GM21515 (cell line): ENCODE measurements at regions not wholly inside any gene's neighbourhood (a gene's known extent, or its start where the extent isn't known, plus 50 kb on each side); places are given as distances from the start of the nearest gene placed in this dataset.
"Not testable (repeated sequence)": the region's sequence is repeated elsewhere in the genome, so short reads cannot be mapped to it uniquely, and the experiment has no call there.

Source experiments
- ATAC-seq: cut with Tn5 transposase; IDR thresholded peaks from one replicate; pipeline ENCODE4 v1.9.1; 2021; ENCODE audit not compliant: unreplicated experiment

DNA sequence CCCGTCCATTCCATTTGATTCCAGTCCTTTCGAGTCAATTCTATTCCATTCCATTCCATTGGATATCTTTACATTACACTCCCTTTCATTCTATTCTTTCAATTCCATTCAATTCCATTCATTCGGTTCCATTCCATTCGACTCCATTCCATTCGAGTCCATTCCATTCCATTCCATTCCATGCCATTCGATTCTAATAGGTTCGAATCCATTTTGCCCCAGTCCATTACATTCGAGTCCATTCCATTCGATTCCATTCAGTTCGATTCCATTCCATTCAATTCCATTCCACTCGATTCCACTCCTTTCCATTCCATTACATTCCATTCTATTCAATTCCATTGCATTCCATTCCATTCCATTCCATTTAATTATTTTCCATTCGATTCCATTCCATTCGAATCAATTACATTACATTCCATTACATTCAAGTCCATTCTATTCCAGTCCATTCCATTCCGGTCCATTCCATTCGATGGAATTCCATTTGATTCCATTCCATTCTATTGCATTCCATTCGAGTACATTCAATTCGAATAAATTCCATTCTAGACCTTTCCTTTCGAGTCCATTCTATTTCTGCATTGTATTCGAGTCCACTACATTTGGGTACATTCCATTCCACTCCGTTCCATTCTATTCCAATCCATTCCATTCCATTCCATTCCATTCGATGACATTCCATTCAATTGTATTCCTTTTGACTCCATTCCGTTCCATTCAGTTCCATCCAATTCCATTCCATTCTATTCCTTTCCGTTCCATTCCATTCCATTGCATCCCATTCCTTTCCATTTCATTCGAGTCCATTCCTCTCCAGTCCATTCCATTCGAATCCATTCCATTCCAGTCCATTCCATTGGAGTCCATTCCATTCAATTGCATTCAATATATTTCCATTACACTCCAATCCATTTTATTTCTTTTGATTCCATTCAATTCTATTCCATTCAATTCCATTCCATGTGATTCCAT, 2604.8 kb upstream of the TPTE start:
- ATAC-seq = no peak

DNA sequence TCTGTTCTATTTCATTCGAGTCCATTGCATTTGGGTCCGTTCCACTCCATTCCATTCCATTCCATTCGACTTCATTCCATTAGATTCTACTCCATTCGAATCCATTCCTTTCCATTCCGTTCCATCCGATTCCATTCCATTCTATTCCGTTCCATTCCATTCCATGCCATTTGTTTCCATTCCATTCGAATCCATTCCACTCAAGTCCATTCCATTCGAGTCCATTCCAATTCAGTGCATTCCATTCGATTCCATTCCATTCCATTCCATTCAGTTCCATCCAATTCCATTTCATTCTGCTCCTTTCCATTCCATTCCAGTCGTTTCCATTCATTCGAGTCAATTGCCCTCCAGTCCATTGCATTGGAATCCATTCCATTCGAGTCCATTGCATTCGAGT, 2603.7 kb upstream of the TPTE start:
- ATAC-seq = no peak

- peak; percentile 82 for ATAC-seq
Observed at GRCh38 chr21:7925918-7926582, 2595.3 kb upstream of the TPTE start.

DNA sequence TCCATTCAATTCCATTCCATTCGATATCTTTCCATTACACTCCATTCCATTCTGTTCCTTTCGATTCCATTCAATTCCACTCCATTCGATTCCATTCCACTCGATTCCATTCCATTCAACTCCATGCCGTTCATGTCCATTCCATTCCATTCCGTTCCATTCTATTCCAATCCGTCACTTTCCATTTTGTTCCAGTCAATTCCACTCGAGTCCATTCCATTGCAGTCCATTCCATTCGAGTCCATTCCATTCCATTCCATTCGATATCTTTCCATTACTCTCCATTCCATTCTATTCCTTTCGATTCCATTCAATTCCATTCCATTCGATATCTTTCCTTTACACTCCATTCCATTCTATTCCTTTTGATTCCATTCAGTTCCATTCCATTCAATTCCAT, 2592.9 kb upstream of the TPTE start:
- not testable (repeated sequence) for ATAC-seq

DNA sequence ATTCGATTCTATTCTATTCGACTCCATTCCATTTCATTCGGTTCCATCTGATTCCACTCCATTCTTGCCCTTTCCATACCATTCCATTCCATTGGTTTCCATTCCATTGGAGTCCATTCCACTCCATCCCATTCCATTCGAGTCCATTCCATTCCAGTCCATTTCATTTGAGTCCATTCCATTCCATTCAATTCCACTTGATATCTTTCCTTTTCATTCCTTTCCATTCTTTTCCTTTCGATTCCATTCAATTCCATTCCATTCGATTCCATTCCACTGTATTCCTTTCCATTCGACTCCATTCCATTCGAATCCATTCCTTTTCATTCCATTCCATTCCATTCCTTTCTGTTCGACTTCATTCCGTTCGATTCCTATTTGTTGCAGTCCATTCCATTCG, 2591.8 kb upstream of the TPTE start:
- not testable (repeated sequence) for ATAC-seq

- not testable (repeated sequence) for ATAC-seq
Observed at GRCh38 chr21:7930445-7930844, 2590.9 kb upstream of the TPTE start.

- not testable (repeated sequence) for ATAC-seq
Observed at GRCh38 chr21:7932113-7932512, 2589.3 kb upstream of the TPTE start.

DNA sequence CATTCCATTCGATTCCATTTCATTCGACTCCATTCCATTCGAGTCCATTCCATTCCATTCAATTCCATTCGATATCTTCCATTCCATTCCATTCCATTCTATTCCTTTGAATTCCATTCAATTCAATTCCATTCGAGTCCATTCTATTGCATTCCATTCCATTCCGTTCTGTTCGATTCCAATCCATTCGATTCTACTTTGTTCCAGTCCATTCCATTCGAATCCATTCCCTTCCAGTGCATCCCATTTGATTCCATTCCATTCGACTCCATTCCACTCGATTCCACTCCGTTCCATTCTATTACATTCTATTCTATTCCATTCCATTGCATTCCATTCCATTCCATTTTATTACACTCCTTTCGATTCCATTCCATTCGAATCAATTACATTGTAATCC, 2588.5 kb upstream of the TPTE start:
- ATAC-seq = not testable (repeated sequence)

- no peak for ATAC-seq
Observed at GRCh38 chr21:7933923-7934322, 2587.5 kb upstream of the TPTE start.

DNA sequence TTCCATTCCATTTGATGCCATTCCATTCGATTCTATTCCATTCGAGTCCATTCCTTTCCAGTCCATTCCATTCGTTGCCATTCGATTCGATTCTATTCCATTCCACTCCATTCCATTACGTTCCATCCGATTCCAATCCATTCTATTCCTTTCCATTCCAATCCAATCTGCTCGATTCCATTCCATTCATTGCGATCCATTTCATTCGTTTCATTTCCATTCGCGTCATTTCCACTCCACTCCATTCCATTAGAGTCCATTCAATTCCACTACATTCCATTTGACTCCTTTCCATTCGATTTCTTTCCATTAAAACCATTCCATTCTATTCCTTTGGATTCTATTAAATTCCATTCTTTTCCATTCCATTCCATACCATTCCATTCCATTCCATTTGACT, 2584.1 kb upstream of the TPTE start:
- not testable (repeated sequence) for ATAC-seq

- ATAC-seq = not testable (repeated sequence)
Observed at GRCh38 chr21:7938223-7938622, 2583.2 kb upstream of the TPTE start.

GRCh38 chr21:7941432-7941831, 2580.0 kb upstream of the TPTE start:
- ATAC-seq = not testable (repeated sequence)

- not testable (repeated sequence) for ATAC-seq
Observed at GRCh38 chr21:7942219-7942618, 2579.2 kb upstream of the TPTE start.

- ATAC-seq = not testable (repeated sequence)
Observed at GRCh38 chr21:7943534-7943933, 2577.8 kb upstream of the TPTE start.

DNA sequence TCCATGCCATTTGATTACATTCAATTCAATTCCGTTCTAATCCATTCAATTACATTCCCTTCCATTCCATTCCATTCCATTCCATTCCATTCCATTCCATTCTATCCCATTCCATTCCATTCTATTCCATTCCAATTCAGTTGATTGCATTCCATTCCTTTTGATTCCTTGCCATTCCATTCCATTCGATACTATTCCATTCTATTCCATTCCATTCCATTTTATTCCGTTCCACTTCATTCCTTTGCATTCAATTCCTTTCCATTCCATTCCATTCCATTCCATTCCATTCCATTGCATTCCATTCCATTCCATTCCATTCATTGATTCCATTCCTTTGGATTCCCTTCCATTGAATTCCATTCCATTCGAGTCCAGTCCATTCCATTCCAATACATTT, 2574.0 kb upstream of the TPTE start:
- ATAC-seq = no peak

DNA sequence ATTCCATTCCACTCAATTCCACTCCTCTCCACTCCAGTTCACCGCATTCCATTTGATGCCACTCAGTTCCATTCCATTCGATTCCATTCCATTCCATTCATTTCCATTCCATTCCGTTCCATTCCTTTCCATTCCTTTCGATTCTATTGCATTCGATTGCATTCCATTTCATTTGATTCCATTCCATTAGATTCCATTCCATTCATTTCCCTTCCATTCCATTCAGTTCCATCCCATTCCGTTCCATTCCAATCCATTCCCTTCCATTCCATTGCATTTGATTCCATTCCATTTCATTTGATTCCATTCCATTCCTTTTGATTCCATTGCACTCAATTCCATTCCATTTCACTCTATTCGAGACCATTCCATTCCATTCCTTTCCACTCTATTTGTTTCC, 2572.7 kb upstream of the TPTE start:
- not testable (repeated sequence) for ATAC-seq

DNA sequence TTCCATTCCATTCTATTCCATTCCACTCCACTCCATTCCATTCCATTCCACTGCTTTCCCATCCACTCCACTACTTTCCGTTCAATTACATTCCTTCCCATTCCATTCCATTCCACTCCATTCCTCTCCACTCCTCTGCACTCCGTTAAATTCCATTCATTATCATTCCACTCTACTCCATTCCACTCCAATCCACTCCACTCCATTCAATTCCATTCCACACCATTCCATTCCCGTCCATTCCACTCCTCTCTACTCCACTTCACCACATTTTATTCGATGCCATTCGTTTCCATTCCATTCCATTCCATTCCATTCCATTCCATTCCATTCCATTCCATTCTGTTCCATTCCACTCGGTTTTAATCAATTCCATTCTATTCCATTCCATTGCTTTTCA, 2571.5 kb upstream of the TPTE start:
- ATAC-seq = not testable (repeated sequence)

- ATAC-seq = no peak
Observed at GRCh38 chr21:7951854-7952519, 2569.4 kb upstream of the TPTE start.

- ATAC-seq = no peak
Observed at GRCh38 chr21:7952648-7953047, 2568.7 kb upstream of the TPTE start.

- ATAC-seq = no peak
Observed at GRCh38 chr21:7953058-7953457, 2568.3 kb upstream of the TPTE start.

- ATAC-seq = not testable (repeated sequence)
Observed at GRCh38 chr21:7955358-7956073, 2565.9 kb upstream of the TPTE start.
